ENCODE measurements at regions not wholly inside any gene's neighbourhood (a gene's known extent, or its start where the extent isn't known, plus 50 kb on each side); places are given as distances from the start of the nearest gene placed in this dataset.
A peak's percentile ranks its signal among the peaks of the same experiment; 100 is the strongest.

GRCh38 chr11:45458269-45458668 is 172.1 kb upstream of the SYT13 start:
- H3K27me3 ChIP-seq, result no peaks in the 10 kb centered on the region
- H3K27ac ChIP-seq, result no peak overlapping the region
- no peak overlapping the region for H3K4me3 ChIP-seq
- no peaks in the 10 kb centered on the region for H3K9me3 ChIP-seq (ENCODE audit: low read depth)
- TF ChIP-seq CTCF (IDR thresholded peaks at IDR 0.05; ENCODE audit: low read depth, low read length), result no peak
- H3K4me1 ChIP-seq (ENCODE audit: low read depth), result no peaks in the 10 kb centered on the region
- no peaks in the 10 kb centered on the region for H3K36me3 ChIP-seq
- no peak for DNase-seq (ENCODE audit: low read depth in 1 of 2, low spot score in 1 of 2)

DNA sequence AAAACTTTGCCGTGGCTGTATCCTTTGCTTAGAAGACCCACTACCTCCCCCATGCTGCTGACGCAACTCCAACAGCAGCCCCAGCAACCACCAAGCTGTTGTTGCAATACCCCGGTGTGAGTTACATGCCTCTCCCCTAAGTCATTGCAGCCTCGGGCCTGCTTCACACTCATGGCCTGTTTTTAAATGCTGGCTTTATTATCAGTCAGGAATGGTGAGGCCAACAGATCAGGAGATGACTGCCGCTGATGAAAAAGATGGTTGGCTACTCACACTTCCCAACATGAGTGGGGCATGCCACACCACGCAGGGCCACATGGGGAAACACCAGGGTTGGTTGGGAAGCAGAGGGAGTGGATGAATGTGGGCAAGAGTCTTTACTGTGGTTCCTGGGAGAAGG is 171.5 kb upstream of the SYT13 start:
- Histone ChIP-seq H3K27ac (no peak overlapping the region), H3K9me3 (ENCODE audit: low read depth) (no peaks in the 10 kb centered on the region), H3K4me3 (no peak overlapping the region), H3K27me3 (no peaks in the 10 kb centered on the region), H3K36me3 (no peaks in the 10 kb centered on the region), H3K4me1 (ENCODE audit: low read depth) (no peaks in the 10 kb centered on the region)
- peak in 1 of 2 donors; percentile 99 for DNase-seq (ENCODE audit: low read depth in 1 of 2, low spot score in 1 of 2)
- no peak for TF ChIP-seq CTCF (IDR thresholded peaks at IDR 0.05; ENCODE audit: low read depth, low read length)

- H3K27me3 ChIP-seq, result no peaks in the 10 kb centered on the region
- DNase-seq (ENCODE audit: low read depth in 1 of 2, low spot score in 1 of 2), result no peak
- no peaks in the 10 kb centered on the region for H3K9me3 ChIP-seq (ENCODE audit: low read depth)
- H3K4me1 ChIP-seq (ENCODE audit: low read depth), result no peaks in the 10 kb centered on the region
- no peak for TF ChIP-seq CTCF (IDR thresholded peaks at IDR 0.05; ENCODE audit: low read depth, low read length)
- no peak overlapping the region for H3K4me3 ChIP-seq
- no peaks in the 10 kb centered on the region for H3K36me3 ChIP-seq
- no peak overlapping the region for H3K27ac ChIP-seq
These were observed 170.5 kb upstream of the SYT13 start for GRCh38 chr11:45456686-45457085.

DNA sequence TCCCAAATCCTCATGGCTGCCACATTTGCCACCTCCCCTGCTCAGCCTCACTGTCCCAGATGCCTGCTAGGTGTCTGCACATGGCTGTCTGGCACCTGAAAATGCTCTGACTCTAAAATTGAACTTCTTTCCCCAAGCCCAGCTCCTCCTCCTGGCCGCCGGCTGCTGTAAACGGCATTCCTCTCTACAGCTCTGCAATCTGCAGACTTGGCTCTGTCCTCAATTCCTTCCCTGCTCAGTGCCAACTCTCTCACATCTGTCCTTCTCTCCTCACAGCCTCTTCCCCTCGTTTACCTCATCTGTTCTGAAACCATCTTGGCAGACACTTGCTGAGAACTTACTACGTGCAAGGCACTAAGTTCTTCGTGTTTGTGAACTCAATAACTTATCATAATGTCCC is 169.4 kb upstream of the SYT13 start:
- no peak overlapping the region for H3K4me3 ChIP-seq
- no peaks in the 10 kb centered on the region for H3K27me3 ChIP-seq
- H3K4me1 ChIP-seq (ENCODE audit: low read depth), result no peaks in the 10 kb centered on the region
- H3K36me3 ChIP-seq, result no peaks in the 10 kb centered on the region
- TF ChIP-seq CTCF (IDR thresholded peaks at IDR 0.05; ENCODE audit: low read depth, low read length), result peak; percentile 31
- no peaks in the 10 kb centered on the region for H3K9me3 ChIP-seq (ENCODE audit: low read depth)
- H3K27ac ChIP-seq, result no peak overlapping the region
- peak in 1 of 2 donors; percentile 82 for DNase-seq (ENCODE audit: low read depth in 1 of 2, low spot score in 1 of 2)

DNA sequence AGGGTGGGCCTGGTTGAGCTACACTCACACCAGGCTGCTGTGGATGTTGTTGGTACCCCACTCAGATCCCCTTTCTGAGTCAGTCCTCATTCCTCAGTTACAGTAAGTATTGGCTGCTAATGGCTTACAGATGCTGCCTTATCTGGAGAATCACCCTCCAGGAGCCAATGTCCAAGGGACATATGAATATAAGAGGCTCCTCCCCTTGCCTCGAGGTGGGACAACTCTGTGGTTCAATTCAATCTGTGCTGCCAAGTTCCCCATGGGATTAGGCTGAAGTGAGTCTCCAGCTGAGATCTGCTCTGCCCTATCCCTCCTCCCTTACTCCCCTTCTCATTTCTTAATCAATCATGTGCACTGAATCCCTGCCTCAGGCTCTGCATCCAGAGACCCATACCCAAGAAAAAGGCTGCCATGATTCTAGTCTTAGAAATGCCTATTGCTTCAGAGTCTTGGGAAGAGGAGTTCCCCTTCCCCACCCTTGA is 168.8 kb upstream of the SYT13 start:
- Histone ChIP-seq H3K9me3 (ENCODE audit: low read depth) (no peaks in the 10 kb centered on the region), H3K4me3 (no peak overlapping the region), H3K27ac (no peak overlapping the region), H3K4me1 (ENCODE audit: low read depth) (no peaks in the 10 kb centered on the region), H3K27me3 (no peaks in the 10 kb centered on the region), H3K36me3 (no peaks in the 10 kb centered on the region)
- no peak for DNase-seq (ENCODE audit: low read depth in 1 of 2, low spot score in 1 of 2)
- no peak for TF ChIP-seq CTCF (IDR thresholded peaks at IDR 0.05; ENCODE audit: low read depth, low read length)

DNA sequence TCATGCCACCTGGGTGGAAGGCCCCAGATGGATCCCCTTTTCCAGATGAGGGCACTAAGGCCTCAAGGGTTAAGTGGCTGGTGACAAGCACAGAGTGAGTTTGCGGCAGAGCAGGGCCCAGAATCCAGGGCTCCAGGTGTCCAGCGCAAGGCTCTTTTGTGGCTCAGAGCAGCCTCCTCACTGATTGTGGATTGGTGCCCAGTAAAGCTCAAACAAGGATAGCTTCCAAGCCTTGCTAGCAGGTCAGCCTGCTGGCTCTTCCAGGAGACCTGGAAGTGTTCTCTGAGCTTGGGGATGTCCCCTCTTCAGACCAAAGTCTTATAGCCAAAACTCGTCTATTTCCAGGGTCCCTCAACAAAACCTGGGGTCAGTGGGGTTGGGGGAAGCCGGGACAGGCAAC is 167.6 kb upstream of the SYT13 start:
- H3K27me3 ChIP-seq, result no peaks in the 10 kb centered on the region
- TF ChIP-seq CTCF (IDR thresholded peaks at IDR 0.05; ENCODE audit: low read depth, low read length), result no peak
- no peak for DNase-seq (ENCODE audit: low read depth in 1 of 2, low spot score in 1 of 2)
- H3K9me3 ChIP-seq (ENCODE audit: low read depth), result no peaks in the 10 kb centered on the region
- H3K4me1 ChIP-seq (ENCODE audit: low read depth), result no peaks in the 10 kb centered on the region
- H3K4me3 ChIP-seq, result no peak overlapping the region
- H3K27ac ChIP-seq, result no peak overlapping the region
- H3K36me3 ChIP-seq, result no peaks in the 10 kb centered on the region
